GM18868 (cell line): ENCODE measurements at regions not wholly inside any gene's neighbourhood (a gene's known extent, or its start where the extent isn't known, plus 50 kb on each side); places are given as distances from the start of the nearest gene placed in this dataset.

Experiments
- ATAC-seq: cut with Tn5 transposase; IDR thresholded peaks from one replicate; pipeline ENCODE4 v1.9.1; 2021; ENCODE audit warnings: mild to moderate bottlenecking, moderate library complexity; ENCODE audit not compliant: unreplicated experiment

DNA sequence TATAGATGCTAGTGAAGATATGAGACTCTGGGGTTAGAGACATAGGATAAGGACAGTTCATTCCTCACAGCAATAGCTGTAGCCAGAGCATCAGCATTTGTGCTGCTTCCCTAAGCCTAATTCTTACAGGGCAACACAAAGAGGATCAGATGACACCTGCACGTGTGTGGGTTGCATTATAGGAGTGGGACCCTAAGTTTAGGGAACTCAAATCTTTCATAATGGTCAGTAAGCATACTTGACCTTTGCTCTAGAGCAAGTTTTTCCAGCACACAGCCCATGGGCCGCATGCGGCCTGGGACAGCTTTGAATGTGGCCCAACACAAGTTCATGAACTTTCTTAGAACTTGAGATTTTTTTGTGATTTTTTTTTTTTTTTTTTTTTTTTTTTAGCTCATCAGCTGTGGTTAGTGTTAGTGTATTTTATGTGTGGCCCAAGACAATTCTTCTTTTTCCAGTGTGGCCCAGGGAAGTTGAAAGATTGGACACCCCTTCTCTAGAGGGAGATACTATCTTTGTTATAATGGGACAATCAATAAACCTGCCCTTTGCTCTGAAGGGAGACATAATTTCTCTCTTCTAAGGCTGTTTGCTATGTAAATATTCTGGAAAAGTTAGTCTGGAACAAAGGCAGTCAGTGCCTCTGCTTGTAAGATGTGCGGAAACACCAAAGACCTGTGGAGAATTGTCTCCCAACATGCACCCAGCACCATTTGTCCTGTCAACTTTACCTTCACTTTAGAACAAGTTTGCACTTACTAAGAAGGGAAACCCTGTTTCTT, 650.2 kb downstream of the ZNF674 start:
- ATAC-seq: no peak

GRCh38 chrX:45889471-45889870, 655.8 kb downstream of the ZNF674 start:
- ATAC-seq: no peak

DNA sequence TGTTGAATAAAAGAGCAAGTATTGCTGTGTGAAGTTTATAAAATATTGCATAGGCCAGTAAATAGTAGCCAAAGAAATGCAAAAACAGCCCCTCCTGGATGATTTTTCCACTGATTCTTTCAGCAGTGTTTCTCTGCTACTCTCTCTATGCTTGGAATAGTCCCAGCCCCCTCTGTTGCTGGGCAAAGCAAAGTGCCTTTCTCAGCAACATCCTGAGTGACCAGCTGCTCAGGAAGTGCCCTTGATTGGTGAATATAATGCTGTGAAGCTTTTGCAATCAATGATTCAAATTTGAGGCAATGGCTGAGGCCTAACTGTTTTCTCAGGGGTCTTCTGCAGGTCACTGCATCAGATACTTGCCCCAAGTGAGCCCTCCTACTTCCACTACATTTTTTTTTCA, 656.7 kb downstream of the ZNF674 start:
- ATAC-seq: no peak

DNA sequence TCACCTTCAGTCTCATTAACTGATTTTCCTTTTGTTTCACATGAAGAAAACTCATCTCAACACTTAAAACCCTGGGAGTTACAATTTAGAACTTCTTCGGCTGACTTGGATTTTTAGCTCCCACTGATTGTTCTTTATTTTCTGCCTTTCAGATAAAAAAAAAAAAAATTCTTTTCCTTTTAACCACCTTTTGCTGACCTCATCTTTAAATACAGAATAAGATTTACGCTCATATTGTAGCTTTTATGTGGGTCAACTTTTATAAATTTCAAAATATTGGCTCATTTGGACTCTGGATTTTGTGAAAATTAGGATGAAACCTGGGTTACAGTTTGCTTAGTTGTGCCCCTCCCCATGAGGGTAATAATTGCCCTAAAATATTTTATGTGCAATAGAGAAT, 659.3 kb downstream of the ZNF674 start:
- ATAC-seq: no peak

DNA sequence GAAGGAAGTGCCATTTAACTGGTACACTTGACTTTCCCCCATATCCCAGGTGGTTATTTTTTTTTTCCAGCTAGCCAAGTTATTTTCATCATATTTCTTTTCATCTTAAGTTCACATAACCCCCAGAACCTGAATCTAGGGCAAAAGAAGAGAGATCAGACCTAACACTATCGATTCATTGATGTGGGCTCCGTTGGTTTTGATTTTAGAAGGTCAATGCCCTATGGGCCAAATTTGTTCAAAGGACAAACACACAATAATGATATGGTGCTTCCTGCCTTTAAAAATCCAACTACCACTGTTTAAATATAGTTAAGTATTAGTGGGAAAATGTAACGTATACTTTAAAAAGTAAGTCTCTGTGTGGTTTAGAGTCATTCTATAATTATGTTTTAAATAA, 665.7 kb downstream of the ZNF674 start:
- ATAC-seq: no peak

GRCh38 chrX:45876206-45876605, 669.0 kb downstream of the ZNF674 start:
- ATAC-seq: no peak

DNA sequence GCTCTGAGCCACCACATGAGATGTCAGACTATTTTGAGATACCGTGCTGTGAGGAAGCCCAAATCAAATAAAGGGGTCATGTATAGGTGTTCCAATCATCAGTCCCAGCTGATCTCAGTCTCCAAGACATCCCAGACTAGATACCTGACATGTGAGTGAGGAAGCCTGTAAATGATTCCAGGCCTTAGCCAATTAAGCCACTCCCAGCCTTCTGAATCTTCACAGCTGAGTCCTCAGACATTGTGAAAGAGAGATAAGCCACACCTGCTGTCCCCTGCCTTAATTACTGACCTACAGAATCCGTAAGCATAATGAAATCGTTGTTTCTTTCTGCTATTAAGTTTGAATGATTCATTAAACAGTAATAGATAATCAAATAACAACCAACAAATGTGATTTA, 671.4 kb downstream of the ZNF674 start:
- no peak for ATAC-seq

DNA sequence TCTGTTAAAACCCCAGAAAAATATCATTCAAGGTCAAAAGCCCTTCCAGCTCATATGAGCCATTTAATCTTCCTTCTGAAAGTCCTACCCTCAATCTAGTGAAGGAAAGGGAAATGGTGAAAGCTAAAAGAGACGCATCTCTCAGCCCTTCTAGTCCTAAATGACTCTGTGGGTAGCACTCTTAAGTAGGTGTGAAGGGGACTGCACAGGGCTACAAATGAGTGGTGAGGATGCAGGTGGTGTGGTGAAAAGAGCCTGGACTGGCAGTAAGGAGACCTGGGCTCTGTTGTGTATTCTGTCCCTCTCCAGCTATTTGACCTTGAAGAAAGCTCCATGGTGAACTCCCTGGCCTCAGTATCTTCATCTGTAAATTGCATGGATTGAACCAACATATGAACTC, 671.8 kb upstream of the DIPK2B start:
- ATAC-seq: no peak

- no peak for ATAC-seq
These were observed 667.7 kb upstream of the DIPK2B start for GRCh38 chrX:45868425-45868824.

DNA sequence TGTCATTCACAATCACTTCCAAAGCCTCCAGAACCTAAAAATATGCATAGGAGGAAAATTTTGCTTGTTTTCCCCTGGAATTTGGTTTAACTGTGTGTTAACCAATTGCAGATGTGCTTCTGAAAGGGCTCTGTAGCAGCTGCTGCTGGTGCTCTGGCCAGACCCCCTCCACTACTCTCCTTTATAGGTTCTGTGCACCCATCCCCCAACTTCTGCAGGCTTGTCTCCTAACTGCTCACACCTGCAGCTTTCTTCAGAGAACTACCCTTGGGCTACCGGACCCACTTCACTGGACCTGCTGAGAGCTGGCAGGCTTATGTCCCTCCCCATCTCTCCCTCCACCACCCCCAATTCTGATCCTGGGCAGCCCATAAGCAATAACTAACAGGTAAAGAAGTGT, 662.1 kb upstream of the DIPK2B start:
- ATAC-seq: no peak

- ATAC-seq: no peak
These were observed 659.8 kb upstream of the DIPK2B start for GRCh38 chrX:45860450-45860849.

DNA sequence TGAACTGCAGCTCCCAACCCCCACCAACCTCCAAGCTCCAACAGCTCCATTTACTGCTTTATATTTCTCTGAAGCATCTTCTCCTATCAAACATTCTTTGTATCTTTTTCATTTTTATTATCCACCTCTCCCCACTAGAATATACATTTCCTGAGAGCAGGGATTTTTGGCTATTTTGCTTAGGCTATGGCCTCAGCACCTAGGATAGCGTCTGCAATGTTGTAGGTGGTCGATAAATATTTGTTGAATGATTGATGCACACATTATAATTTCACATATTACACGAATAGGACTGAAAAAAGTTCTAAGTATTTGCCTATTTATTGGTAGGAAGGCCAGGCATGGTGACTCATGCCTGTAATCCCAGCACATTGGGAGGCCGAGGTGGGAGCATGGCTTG, 658.7 kb upstream of the DIPK2B start:
- ATAC-seq: no peak

DNA sequence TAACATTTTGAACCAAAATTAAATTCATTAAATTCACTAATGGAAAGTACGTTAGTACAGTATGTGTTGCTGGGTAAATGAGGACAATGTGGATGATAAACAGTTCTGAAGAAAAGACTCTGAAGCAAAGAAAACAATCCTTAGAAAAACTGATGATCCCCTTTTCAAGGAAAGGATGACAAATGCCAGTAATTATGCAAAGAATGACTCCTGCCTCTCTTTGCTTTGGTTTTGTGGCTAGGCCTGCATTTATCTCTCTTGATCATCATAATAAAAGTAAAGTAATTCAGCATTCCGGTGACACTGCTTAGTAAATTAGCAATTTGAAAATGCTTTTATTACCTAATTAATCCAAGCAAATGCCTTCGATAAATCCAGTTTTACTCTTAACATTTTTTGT, 652.2 kb upstream of the DIPK2B start:
- ATAC-seq: no peak

DNA sequence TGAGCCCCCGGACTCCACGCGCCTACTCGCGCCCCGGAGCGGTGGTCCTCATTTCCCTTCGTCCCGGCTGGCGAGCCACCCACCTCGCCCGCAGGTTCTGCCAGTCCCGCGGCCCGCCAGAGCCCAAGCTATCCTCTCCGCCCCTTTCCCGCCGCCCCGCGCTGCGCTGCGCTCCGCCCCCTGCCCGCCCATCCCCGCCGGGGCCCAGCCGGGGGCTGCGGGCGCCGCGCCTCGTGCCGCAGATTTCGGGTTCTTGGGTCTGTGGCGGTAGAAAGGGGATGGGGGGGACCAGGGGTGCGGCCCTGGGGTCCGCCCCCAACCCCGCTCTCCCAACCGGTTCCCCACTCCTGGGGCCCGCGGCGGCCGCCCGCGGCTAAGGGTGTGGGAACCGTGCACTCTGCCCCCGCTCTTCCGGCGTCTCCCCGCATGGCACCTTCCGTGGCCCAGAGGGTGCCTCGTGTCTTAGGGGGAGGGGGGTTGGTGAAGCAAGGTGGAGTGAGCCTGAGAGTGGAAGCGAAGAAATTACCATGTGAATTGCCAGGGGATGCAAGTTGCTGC, 650.8 kb upstream of the DIPK2B start:
- ATAC-seq: peak; percentile 40

- ATAC-seq: peak; percentile 43
These were observed 650.2 kb upstream of the DIPK2B start for GRCh38 chrX:45850775-45851433.

DNA sequence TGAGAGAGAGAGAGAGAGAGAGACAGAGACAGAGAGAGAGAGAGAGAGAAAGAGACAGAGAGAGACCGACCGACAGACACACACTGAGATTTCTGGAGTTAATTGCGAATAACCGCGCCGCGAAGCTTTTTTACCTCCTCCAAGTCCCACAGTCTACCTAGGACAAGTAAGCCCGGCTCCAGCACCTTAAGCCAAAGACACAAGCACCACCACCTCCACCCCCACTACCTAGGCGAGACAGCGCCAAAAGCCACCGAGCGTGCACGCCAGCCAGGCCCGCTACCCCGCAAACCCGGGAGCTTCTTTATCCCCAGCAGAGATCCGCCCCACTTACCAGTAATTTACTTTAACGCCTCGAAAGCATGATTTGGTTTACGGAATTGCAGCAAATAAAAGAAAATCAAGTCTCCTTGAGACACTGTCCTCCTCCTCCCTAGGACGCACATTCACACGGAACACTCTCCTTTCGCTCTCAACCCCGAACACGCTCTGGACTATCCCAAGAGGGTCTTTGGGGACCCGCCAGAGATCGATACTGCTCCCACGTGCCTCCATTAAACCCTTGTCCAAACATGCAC, 649.6 kb upstream of the DIPK2B start:
- ATAC-seq: peak; percentile 21

DNA sequence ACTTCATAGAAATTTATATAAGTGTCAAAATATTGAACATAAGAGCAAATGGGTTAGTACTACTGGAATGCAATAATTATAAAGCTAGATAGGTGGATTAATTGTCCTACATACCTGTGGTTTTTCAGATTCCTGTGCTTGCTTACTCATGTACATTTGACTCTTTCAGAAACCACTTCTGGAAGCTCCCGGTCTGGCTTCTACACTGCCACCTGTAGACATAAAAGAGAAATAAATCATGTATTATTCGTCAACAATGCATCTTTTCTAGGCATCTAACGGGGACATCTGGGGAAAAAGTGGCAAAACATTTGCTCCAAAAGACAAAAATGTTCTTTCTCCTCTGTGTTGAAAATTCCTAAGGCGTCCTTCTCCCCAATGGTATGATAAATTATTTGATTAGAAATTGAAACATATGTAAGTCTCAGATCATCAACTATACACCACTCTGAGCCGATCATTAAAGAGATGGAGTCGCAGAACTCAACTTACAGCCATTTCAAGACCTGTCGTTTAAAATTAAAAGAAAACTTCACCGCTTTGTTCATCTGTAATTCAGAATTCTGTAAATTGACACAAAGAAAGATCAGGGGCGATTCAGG, 648.7 kb upstream of the DIPK2B start:
- ATAC-seq: no peak

DNA sequence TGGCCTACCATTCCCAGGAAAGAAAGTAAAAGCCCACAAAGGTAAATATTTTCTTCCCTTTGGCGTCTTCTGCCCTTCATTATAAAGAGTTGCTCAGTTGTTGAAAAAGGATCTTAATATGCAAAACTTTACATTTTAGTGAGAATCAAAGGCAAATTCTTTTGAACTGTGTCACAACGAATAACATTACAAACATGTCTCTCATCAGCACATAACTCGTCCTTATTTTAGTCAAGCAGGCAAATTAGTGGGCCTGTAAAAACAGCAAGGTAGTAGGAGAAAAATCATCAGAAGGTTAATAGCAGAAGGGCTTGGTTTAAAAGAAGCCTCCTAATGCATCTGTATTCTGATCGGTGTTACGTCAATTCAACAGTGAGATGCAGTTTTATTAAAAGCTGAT, 647.3 kb upstream of the DIPK2B start:
- ATAC-seq: no peak

- no peak for ATAC-seq
These were observed 645.7 kb upstream of the DIPK2B start for GRCh38 chrX:45846328-45846727.

- ATAC-seq: peak; percentile 72
These were observed 644.5 kb upstream of the DIPK2B start for GRCh38 chrX:45845142-45845541.

DNA sequence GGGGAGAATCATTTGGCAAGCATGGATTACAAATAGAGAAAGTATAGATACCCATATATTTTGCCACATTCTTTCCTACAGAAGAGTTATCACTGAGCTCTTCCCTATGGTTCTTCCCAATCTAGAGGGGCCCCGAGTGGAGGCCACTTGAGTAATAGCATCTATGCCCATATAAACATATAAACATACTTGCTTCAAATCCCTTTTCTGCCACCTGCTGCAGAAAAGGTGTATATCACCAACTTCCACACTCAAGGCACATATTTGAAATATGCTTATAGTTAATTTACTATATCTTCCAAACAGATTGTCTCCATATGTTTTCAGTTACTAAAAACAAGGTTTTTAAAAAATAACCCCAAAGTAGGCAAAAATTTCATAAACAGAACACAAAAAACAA, 642.8 kb upstream of the DIPK2B start:
- no peak for ATAC-seq

DNA sequence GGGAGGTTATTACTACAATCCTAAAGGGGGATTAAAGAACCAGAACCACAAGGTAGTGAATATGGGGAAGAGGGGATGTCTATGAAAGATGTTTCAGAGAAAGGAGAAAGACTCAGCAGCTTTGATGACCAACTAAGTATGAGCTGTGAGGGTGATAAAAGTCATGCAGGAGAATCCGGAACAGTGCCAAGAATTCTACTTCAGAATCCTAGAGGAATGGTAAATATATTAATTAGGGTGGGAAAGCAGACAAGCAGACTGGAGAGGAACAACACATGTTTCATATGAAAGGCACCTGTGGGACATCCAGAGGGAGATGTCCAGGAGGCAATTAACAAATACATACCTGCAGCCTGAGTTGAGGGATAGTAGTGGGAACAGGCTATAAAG, 642.2 kb upstream of the DIPK2B start:
- ATAC-seq: no peak
